HepG2 (cell line): ENCODE measurements at regions not wholly inside any gene's neighbourhood (a gene's known extent, or its start where the extent isn't known, plus 50 kb on each side); places are given as distances from the start of the nearest gene placed in this dataset.

Experiments
- ATAC-seq: fragments of 200-7000 bp; cut with Tn5 transposase; 3 replicates; pipeline ENCODE4 v1.9.1; 2020; ENCODE audit warnings: mild to moderate bottlenecking, moderate library complexity
- BruUV-seq: library from RNA; stranded (reverse); fragments of 400-500 nt; replicated peaks from 2 replicates; lab custom pipeline; 2021; lab: Mats Ljungman, UMichigan
- CTCF ChIA-PET: fragments of 300-600 bp; formaldehyde crosslinking; extraction: SDS; loops from one replicate; lab custom pipeline; 2021; ENCODE audit warnings: low total read pairs, inconsistent platforms, low intra/inter-chr PET ratio; lab: Yijun Ruan, JAX
- POLR2A ChIA-PET: fragments of 350-600 bp; sonication (Branson Sonifier 250); formaldehyde crosslinking; loops from one replicate; lab custom pipeline; 2020; ENCODE audit warnings: antibody characterized with exemption, inconsistent platforms; lab: Yijun Ruan, JAX
- DNase-seq: peaks from one replicate; pipeline ENCODE4 v3.0.0-alpha.2; 2015; ENCODE audit warnings: low spot score
- FAIRE-seq: peaks from 3 replicates; lab custom pipeline; 2011; peaks lifted over from hg19 to GRCh38; lab: Jason Lieb, UNC
- H2AFZ ChIP-seq: one replicate; pipeline ENCODE4 v1.6.1; 2011; ENCODE audit warnings: low read length, inconsistent platforms
- H3K27ac ChIP-seq: fragments of 300-600 bp; 3 replicates; pipeline ENCODE4 v1.8.0; 2011; ENCODE audit warnings: mixed run types, mild to moderate bottlenecking, mixed read lengths, low read length, inconsistent platforms; ENCODE audit not compliant: insufficient read depth; ENCODE audit errors: extremely low read length
- H3K27me3 ChIP-seq, 2 experiments: fragments of 200-600 bp in 1 of 2; 2 replicates in 1 of 2; 3 replicates in 1 of 2; pipeline versions ENCODE4 v1.6.0 to v1.8.0; 2011; ENCODE audit warnings: low read length in 2 of 2, mild to moderate bottlenecking in 2 of 2, moderate library complexity in 2 of 2, inconsistent platforms in 1 of 2; ENCODE audit not compliant: insufficient read depth in 2 of 2, control insufficient read depth in 1 of 2
- H3K36me3 ChIP-seq, 2 experiments: fragments of 200-600 bp in 1 of 2; replicated peaks in 1 of 2; 2 replicates in 1 of 2; 3 replicates in 1 of 2; pipeline versions ENCODE4 v1.5.1 to v1.8.0; 2011; ENCODE audit warnings: low read length in 2 of 2, inconsistent platforms in 1 of 2; ENCODE audit not compliant: insufficient read depth in 2 of 2, control insufficient read depth in 1 of 2
- H3K4me1 ChIP-seq: 2 replicates; pipeline ENCODE4 v1.5.1; 2012; ENCODE audit warnings: low read length, inconsistent platforms; ENCODE audit not compliant: insufficient read depth
- H3K4me2 ChIP-seq: 2 replicates; pipeline ENCODE4 v1.6.0; 2011; ENCODE audit warnings: low read depth, low read length, inconsistent platforms
- H3K4me3 ChIP-seq, 3 experiments: fragments of 200-600 bp in 1 of 3; sonication (generic), shearing (Covaris generic) in 1 of 3; replicated peaks in 1 of 3; 2 replicates each; pipeline ENCODE4 v1.5.1; 2011 to 2016; ENCODE audit warnings: low read length in 3 of 3, inconsistent platforms in 2 of 3, low read depth in 2 of 3, mild to moderate bottlenecking in 2 of 3, control low read depth in 1 of 3, mixed read lengths in 1 of 3; ENCODE audit not compliant: insufficient read depth in 1 of 3
- H3K79me2 ChIP-seq: one replicate; pipeline ENCODE4 v1.6.1; 2011; ENCODE audit warnings: low read length, inconsistent platforms; ENCODE audit not compliant: insufficient read depth
- H3K9ac ChIP-seq: 2 replicates; pipeline ENCODE4 v1.6.0; 2011; ENCODE audit warnings: mild to moderate bottlenecking, low read depth, low read length, inconsistent platforms; ENCODE audit not compliant: insufficient read depth
- H3K9me3 ChIP-seq: 2 replicates; pipeline ENCODE4 v1.5.1; 2012; ENCODE audit warnings: mild to moderate bottlenecking, low read length
- H4K20me1 ChIP-seq: 2 replicates; pipeline ENCODE4 v1.6.0; 2011; ENCODE audit warnings: inconsistent platforms, mild to moderate bottlenecking, low read length, moderate library complexity; ENCODE audit not compliant: insufficient read depth
- ATF7 ChIP-seq, 2 experiments: fragments of 450-650 bp in 1 of 2; sonication (generic) in 1 of 2; formaldehyde crosslinking in 1 of 2; IDR thresholded peaks; 2 replicates each; pipeline versions ENCODE4 v1.4.0 to v1.6.1; 2016 to 2020; ENCODE audit warnings: antibody characterized with exemption in 1 of 2, mild to moderate bottlenecking in 1 of 2, missing genetic modification reagents in 1 of 2
- CHD2 ChIP-seq: IDR thresholded peaks from 2 replicates; pipeline ENCODE4 v1.6.1; 2011; ENCODE audit warnings: low read depth, low read length, improper control_type of control experiment
- GPN1 ChIP-seq: sonication (generic); formaldehyde crosslinking; IDR thresholded peaks from 2 replicates; pipeline ENCODE4 v1.5.1; 2020; ENCODE audit warnings: missing genetic modification reagents, borderline replicate concordance
- HNRNPLL ChIP-seq: fragments of 200-400 bp; formaldehyde crosslinking; IDR thresholded peaks from 2 replicates; pipeline ENCODE4 v1.6.1; 2017; ENCODE audit warnings: mild to moderate bottlenecking, low read depth, low read length; ENCODE audit not compliant: poor library complexity, severe bottlenecking
- KLF12 ChIP-seq: sonication (generic); formaldehyde crosslinking; IDR thresholded peaks from 2 replicates; pipeline ENCODE4 v1.4.0; 2020; ENCODE audit warnings: missing genetic modification reagents, borderline replicate concordance
- RAD51 ChIP-seq: fragments of 450-650 bp; IDR thresholded peaks from 2 replicates; pipeline ENCODE4 v1.6.1; 2016; ENCODE audit warnings: borderline replicate concordance
- SMAD3 ChIP-seq: sonication (generic); formaldehyde crosslinking; IDR thresholded peaks from 2 replicates; pipeline ENCODE4 v1.4.0; 2020; ENCODE audit warnings: missing genetic modification reagents
- SMAD9 ChIP-seq: sonication (generic); formaldehyde crosslinking; IDR thresholded peaks from 2 replicates; pipeline ENCODE4 v1.5.1; 2020; ENCODE audit warnings: mild to moderate bottlenecking, missing genetic modification reagents
- SMARCE1 ChIP-seq: fragments of 450-650 bp; IDR thresholded peaks from 2 replicates; pipeline ENCODE4 v1.6.1; 2017; ENCODE audit warnings: borderline replicate concordance
- ZNF564 ChIP-seq: sonication (generic); formaldehyde crosslinking; IDR thresholded peaks from 2 replicates; pipeline ENCODE4 v1.8.1; 2023; ENCODE audit warnings: mild to moderate bottlenecking, missing genetic modification reagents
- ZSCAN25 ChIP-seq: sonication (generic); formaldehyde crosslinking; IDR thresholded peaks from 2 replicates; pipeline ENCODE4 v1.8.0; 2022; ENCODE audit warnings: mild to moderate bottlenecking, missing genetic modification reagents
- WGBS: methylation state at CpG from one replicate; pipeline ENCODE4 v1.1.6; 2017; ENCODE audit warnings: low lambda C conversion rate; 5-methylcytosine and 5-hydroxymethylcytosine counted together
- in situ Hi-C: cut with HindIII; loops from 2 replicates; pipeline ENCODE4 v1.10.0; 2017; ENCODE audit warnings: low pct_unique_long_range_greater_than_20kb; ENCODE audit not compliant: extremely low pct_ligation_motif_present
- intact Hi-C: fragments of 100-400 bp; cut with micrococcal nuclease; formaldehyde crosslinking; loops from one replicate; pipeline ENCODE4 v1.10.0; 2022; ENCODE audit not compliant: unreplicated experiment
- TF ChIP-seq, protein P1 (sequence below): IDR thresholded peaks from 2 replicates; pipeline ENCODE4 v1.6.1; 2016; ENCODE audit warnings: low read depth, missing genetic modification reagents, missing compliant biosample characterization
- TF ChIP-seq, protein P2 (sequence below), 2 experiments: fragments of 450-650 bp in 1 of 2; sonication (generic) in 1 of 2; formaldehyde crosslinking; IDR thresholded peaks; 2 replicates each; pipeline versions ENCODE4 v1.5.0 to v1.8.0; 2020 to 2022; ENCODE audit warnings: mild to moderate bottlenecking in 1 of 2, missing genetic modification reagents in 1 of 2
- TF ChIP-seq, protein P3 (sequence below): sonication (generic); formaldehyde crosslinking; IDR thresholded peaks from 2 replicates; pipeline ENCODE4 v1.4.0; 2020; ENCODE audit warnings: missing genetic modification reagents

DNA sequence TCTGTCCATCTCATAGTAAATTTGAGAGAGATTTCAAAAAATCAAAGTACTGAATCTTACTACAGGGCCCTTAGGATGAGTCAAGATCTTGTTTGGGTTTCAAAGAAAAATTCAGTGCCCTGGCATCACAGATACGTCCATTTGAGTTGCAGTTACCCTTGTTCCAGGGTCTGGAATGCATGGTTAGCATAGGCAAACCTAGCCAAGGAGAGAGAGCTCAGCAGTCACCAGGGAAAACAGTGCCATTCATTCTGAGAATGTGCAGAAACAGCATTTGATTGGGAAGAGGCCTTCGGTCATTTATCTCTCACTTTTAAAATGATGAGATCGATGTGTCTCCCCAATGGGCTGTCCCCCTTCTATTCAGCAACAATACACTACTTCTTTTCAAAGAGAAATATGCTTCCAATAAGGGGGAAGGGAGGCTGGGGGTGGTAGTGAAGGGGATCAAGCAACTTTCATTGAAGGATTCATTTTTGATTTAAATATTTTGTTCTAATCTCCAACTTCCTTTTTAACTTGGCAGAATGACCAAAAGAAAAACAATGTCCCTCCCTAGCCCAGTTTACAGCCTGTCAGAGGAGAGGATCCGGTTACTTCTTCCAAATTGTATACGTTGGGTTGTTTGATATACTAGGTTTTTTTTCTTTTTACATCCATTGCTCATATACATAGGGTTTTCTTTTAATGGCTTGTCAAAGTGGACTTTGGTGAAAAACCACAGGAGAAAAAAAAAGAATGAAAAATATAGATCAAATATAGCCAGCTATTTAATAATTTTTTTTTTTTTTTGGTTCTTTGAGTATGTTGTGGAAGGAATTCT is 491.1 kb downstream of the CCDC171 start:
- WGBS = 26% methylated on average over 5 of the region's 5 CpGs

DNA sequence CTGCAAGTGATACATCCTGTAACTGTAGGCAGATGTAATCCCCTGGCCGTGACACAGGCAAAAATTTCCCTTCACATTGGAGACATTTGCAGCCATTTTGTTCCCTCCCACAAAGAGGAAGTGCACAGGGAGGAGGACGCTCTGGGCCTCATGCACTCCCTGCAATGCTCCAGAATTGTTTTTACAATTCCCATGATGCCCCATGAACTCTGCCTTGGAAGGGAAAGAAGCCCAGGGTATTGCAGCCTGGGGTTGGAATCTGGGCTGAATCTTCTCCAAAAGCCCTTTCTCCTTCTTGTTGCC is 491.7 kb downstream of the CCDC171 start:
- no peak overlapping the region for H3K27ac ChIP-seq
- intact Hi-C loops = loop anchor here (5.0 kb wide), 1 partner anchor 88 kb away; no protein-coding TSS in a partner anchor
- TF ChIP-seq, protein P1, sequence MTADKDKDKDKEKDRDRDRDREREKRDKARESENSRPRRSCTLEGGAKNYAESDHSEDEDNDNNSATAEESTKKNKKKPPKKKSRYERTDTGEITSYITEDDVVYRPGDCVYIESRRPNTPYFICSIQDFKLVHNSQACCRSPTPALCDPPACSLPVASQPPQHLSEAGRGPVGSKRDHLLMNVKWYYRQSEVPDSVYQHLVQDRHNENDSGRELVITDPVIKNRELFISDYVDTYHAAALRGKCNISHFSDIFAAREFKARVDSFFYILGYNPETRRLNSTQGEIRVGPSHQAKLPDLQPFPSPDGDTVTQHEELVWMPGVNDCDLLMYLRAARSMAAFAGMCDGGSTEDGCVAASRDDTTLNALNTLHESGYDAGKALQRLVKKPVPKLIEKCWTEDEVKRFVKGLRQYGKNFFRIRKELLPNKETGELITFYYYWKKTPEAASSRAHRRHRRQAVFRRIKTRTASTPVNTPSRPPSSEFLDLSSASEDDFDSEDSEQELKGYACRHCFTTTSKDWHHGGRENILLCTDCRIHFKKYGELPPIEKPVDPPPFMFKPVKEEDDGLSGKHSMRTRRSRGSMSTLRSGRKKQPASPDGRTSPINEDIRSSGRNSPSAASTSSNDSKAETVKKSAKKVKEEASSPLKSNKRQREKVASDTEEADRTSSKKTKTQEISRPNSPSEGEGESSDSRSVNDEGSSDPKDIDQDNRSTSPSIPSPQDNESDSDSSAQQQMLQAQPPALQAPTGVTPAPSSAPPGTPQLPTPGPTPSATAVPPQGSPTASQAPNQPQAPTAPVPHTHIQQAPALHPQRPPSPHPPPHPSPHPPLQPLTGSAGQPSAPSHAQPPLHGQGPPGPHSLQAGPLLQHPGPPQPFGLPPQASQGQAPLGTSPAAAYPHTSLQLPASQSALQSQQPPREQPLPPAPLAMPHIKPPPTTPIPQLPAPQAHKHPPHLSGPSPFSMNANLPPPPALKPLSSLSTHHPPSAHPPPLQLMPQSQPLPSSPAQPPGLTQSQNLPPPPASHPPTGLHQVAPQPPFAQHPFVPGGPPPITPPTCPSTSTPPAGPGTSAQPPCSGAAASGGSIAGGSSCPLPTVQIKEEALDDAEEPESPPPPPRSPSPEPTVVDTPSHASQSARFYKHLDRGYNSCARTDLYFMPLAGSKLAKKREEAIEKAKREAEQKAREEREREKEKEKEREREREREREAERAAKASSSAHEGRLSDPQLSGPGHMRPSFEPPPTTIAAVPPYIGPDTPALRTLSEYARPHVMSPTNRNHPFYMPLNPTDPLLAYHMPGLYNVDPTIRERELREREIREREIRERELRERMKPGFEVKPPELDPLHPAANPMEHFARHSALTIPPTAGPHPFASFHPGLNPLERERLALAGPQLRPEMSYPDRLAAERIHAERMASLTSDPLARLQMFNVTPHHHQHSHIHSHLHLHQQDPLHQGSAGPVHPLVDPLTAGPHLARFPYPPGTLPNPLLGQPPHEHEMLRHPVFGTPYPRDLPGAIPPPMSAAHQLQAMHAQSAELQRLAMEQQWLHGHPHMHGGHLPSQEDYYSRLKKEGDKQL (CRISPR knock-in tag) = no peak
- TF ChIP-seq SMAD9 = no peak
- no peak for TF ChIP-seq SMARCE1
- TF ChIP-seq, protein P2, sequence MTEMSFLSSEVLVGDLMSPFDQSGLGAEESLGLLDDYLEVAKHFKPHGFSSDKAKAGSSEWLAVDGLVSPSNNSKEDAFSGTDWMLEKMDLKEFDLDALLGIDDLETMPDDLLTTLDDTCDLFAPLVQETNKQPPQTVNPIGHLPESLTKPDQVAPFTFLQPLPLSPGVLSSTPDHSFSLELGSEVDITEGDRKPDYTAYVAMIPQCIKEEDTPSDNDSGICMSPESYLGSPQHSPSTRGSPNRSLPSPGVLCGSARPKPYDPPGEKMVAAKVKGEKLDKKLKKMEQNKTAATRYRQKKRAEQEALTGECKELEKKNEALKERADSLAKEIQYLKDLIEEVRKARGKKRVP (CRISPR knock-in tag; IDR thresholded peaks at IDR 0.05) = no peak
- no peak for TF ChIP-seq ZSCAN25 (CRISPR knock-in tag)

More for the DNA sequence above, 491.1 kb downstream of the CCDC171 start:
- Histone ChIP-seq H3K9me3 (no peaks in the 10 kb centered on the region), H3K9ac (no peak overlapping the region), H3K27ac (no peak overlapping the region), H3K4me1 (no peaks in the 10 kb centered on the region), H4K20me1 (no peaks in the 10 kb centered on the region), H2AFZ (no peak overlapping the region), H3K4me3 (no peak overlapping the region), H3K36me3 (no peaks in the 10 kb centered on the region), H3K4me2 (no peak overlapping the region), H3K79me2 (no peaks in the 10 kb centered on the region), H3K27me3 (no peaks in the 10 kb centered on the region; a peak in 1 of 5 replicates)
- POLR2A ChIA-PET = no interaction called here
- FAIRE-seq (no peak), ATAC-seq (no peak), DNase-seq (no peak)
- intact Hi-C loops = loop anchor here (5.0 kb wide), 1 partner anchor 88 kb away; no protein-coding TSS in a partner anchor
- BruUV-seq = no TSS peak
- TF ChIP-seq SMAD3 = no peak
- TF ChIP-seq KLF12 (CRISPR knock-in tag) = no peak
- no peak for TF ChIP-seq GPN1 (CRISPR knock-in tag)
- TF ChIP-seq, protein P3, sequence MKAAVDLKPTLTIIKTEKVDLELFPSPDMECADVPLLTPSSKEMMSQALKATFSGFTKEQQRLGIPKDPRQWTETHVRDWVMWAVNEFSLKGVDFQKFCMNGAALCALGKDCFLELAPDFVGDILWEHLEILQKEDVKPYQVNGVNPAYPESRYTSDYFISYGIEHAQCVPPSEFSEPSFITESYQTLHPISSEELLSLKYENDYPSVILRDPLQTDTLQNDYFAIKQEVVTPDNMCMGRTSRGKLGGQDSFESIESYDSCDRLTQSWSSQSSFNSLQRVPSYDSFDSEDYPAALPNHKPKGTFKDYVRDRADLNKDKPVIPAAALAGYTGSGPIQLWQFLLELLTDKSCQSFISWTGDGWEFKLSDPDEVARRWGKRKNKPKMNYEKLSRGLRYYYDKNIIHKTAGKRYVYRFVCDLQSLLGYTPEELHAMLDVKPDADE = no peak
- TF ChIP-seq RAD51 = no peak
- no peak for TF ChIP-seq ATF7 (IDR thresholded peaks at IDR 0.05)
- no peak for TF ChIP-seq ATF7 (CRISPR knock-in tag; IDR thresholded peaks at IDR 0.05)
- TF ChIP-seq CHD2 = no peak
- no peak for TF ChIP-seq ZNF564
- no peak for TF ChIP-seq HNRNPLL
- in situ Hi-C loops = no loop called here
- CTCF ChIA-PET = no interaction called here

More for the DNA sequence above, 491.7 kb downstream of the CCDC171 start:
- no peak overlapping the region for H2AFZ ChIP-seq
- no peak overlapping the region for H3K4me2 ChIP-seq
- H3K4me1 ChIP-seq = no peaks in the 10 kb centered on the region
- H3K27me3 ChIP-seq = no peaks in the 10 kb centered on the region; a peak in 1 of 5 replicates
- CTCF ChIA-PET = no interaction called here
- WGBS = 0% methylated on average over 2 of the region's 2 CpGs
- ATAC-seq = no peak
- BruUV-seq = no TSS peak
- no peaks in the 10 kb centered on the region for H3K36me3 ChIP-seq
- H4K20me1 ChIP-seq = no peaks in the 10 kb centered on the region
- no peaks in the 10 kb centered on the region for H3K9me3 ChIP-seq
- in situ Hi-C loops = no loop called here
- no peak overlapping the region for H3K9ac ChIP-seq
- DNase-seq = no peak
- POLR2A ChIA-PET = no interaction called here
- no peak for FAIRE-seq
- no peak overlapping the region for H3K4me3 ChIP-seq
- no peaks in the 10 kb centered on the region for H3K79me2 ChIP-seq
